AG08395 (cell line): ENCODE measurements at regions not wholly inside any gene's neighbourhood (a gene's known extent, or its start where the extent isn't known, plus 50 kb on each side); places are given as distances from the start of the nearest gene placed in this dataset.
A peak's percentile ranks its signal among the peaks of the same experiment; 100 is the strongest.
"Not testable (repeated sequence)": the region's sequence is repeated elsewhere in the genome, so short reads cannot be mapped to it uniquely, and the experiment has no call there.

Experiments used
- DNase-seq: peaks from one replicate; pipeline ENCODE4 v3.0.0; 2012; ENCODE audit warnings: mixed read lengths, low spot score

DNA sequence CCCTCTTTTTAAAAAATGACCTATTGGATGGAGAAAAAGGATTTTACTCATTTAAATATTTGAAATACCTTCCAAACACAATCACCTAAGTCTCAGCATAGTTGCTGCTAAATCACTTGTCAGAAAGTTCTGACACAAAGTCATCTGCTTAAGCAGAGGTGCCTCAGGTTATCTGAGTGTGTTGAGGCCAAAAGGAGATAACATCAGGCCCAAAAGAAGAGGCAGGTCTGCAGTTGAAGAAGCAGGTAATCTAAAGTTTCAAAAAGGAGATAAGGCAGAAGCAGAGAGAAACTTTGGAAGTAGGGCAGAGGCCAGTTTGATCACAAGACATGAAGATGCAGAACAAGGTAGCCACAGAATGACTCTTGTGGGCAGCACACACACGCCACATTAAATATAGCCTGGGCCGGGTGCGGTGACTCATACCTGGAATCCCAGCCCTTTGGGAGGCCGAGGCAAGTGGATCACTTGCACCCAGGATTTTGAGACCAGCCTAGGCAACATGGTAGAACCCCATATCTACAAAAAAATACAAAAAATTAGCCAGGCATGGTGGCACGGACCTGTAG is 175.7 kb upstream of the API5 start:
- no peak for DNase-seq

DNA sequence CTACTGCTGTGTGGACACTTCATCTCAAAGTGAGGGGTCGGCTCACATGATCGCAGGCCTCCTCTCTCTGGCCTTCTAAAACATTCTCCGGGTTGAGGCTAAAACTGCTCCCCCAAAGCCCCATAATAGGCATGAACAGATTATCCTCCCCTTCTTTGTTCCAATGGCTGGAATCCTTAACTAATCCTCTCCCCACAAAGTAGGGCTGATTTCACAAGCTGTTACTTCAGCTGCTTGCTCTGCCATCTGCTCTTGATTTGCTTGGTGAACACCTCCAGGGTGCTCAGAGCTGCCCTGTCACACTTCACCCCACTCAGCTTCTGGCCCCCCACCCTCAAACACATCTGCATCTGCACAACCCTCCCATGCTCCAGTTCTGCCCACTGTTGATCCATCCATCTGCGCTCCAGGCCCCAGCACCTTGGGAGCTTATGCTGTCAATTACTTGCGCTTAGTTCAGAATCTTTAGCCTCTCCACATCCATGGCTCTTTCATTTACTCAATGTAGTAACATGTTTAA is 173.1 kb upstream of the API5 start:
- no peak for DNase-seq

DNA sequence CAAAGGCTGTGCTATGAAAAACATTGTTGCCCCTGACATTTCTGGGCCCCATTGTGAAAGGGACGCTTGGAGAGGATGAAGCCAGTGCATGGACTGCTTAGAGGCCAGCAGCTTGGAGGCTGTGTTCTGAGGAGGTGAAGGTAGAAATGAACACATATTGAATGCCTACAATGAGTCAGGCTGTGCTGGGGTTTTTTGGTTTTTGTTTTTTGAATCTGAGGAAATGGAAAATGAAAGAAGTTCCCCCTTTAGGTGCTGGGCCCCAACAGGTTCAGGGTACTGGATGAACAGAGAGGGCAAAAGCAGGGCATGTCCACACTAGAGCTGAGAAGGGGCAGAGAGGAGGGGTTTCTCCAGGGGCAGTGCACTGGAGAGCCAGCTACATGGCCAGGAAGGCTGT is 166.1 kb upstream of the API5 start:
- no peak for DNase-seq

DNA sequence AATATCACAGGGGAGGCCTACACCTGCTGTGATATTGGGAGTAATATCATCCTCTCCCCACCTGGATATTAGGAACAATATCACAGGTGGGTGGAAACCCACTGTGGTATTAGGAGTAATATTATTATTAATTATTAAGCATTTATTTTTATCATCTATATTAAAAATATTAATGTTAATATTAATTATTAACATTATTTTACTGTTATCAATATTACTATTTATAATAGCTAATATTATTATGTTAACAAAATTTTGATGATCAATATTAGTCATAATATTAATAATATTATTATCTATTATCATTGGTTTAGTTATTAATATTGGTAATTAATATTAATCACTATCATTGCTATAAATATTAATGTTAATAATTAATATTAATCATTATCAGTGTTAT is 161.1 kb upstream of the API5 start:
- no peak for DNase-seq

DNA sequence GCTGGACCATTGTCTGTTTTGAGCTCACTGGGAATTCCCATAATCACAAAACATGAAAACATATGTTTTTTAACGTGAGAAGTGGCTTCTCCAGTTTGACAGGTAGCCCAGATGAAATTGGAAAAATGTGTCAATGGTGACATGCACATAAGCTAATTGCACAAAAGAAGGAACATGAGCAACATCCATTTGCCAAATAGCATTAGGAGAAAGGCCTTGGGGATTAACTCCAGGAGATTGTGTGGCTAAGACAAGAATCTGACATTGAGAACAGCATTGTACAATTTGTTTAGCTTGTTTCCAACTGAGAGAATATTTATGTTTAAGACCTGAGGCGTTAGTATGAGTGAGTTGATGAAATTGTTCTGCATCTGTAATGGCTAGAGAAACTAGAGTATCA is 147.0 kb upstream of the API5 start:
- no peak for DNase-seq

DNA sequence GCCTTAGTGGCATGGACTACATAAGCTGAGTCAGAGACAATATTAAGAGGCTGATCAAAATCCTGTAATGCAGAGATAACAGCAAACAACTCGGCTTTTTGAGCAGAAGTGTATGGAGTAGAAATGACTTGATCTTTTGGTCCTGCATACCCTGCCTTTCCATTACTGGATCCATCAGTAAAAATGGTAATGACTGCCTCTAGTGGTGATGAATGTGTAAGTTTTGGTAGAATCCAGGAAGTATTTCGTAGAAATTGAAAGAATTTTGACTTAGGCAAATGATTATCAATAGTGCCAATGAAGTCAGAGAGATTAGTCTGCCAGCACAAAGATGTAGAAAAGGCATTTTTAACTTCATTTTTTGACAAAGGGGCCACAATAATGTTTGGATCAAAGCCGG is 146.4 kb upstream of the API5 start:
- not testable (repeated sequence) for DNase-seq

DNA sequence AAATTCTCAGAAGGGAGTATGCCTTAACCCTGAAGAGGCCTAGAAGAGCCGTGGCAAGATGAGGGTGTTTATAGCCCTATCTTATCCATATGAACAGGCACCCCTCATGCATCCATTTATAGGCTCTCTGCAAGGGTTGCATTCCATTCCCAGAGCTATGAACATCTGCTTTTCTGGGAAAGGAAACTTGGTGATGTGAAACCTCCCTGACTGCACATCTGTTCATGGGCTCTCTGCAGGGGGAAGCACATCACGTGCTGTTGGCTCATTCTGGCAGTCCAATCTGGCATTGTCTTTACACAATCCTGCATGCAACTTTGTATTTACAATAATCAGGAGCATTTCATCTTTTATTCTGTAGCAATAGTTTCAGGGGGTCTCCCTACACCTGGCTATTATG is 143.6 kb upstream of the API5 start:
- DNase-seq: not testable (repeated sequence)

DNA sequence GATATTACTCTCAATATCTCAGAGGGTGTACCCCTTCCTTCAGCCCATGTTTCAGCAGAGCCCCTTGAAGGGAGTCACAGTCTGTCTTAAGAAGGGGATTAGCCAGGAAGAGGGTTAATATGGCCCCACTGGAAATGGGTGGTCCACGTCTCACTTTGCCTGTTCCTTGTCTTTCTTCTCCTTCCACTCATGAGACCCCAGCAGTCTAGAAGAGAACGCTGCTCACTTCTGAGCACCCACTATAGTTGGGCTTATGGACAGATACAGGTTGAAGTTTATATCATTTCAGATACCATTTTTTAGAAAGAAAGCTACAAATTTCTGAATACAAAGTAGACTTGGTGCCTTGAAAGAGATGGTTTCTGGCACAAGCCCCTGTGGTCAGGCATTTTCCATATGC is 139.3 kb upstream of the API5 start:
- no peak for DNase-seq

DNA sequence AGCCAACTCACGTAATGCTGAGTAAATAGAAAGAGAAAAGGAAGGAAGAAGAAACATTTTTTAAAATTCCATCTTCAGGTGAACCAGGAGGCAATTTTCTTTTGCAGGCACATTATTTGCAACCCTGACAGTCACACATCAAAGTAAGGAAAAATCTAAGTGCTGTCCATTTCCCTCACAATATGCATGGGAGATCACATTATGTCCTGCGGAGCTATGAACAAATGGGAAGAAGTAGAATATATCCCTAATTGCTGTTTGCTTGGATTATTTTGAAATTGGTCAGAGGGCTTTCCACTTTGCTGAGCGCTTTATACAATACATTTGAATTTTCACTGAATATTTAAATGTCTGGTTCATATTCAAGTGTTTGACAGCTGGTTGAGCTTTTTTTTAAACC is 133.8 kb upstream of the API5 start:
- DNase-seq: no peak

DNA sequence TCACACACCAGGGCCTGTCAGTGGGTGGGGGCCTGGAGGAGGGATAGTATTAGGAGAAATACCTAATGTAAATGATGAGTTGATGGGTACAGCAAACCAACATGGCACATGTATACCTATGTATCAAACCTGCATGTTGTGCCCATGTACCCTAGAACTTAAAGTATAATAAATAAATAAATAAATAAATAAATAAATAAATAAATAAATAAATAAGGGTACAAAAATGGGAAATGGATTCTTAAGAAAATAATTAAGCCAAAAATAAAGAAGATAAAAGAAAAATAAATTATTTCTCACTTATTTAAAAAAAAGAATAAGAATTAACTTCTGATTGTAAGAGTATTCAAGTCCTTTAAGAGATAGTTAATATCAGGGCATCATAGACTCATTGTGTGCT is 117.3 kb upstream of the API5 start:
- not testable (repeated sequence) for DNase-seq

DNA sequence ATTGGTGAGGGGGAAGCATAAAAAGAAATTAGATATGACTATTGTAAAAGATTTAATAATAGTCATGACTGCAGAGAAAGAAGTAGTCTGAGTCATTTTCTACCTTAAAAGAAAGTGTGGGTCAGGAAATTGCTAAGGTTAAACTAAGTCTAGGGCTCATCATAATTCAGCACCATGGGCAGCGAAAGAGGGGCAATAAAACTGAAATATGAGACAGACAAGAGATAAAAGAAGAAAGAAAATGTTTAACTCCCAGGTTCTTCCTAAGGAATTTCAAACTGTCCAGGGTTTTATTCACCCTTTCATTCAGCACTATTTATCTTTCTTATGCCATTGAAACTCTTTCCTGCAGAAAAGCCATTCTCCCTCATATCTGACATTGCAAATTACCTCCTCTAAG is 114.4 kb upstream of the API5 start:
- no peak for DNase-seq

DNA sequence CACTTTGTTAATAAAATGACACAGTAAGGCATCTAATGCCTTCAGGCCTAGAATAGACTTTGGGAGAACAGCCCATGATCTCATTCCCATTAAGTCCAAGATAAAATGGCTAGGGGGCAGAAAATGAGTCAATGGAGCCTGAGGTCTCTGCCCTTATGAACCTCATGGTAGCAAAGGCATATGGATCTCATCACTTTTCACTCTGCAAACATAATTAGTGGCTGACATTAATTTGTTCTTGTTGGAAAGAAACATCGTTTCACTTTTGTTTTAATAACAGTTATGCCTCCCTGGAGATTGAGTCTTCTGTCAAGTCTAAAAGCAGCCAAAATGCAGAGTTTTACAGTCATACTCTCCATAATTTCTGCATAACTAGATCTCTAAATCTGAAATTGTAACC is 111.8 kb upstream of the API5 start:
- no peak for DNase-seq

DNA sequence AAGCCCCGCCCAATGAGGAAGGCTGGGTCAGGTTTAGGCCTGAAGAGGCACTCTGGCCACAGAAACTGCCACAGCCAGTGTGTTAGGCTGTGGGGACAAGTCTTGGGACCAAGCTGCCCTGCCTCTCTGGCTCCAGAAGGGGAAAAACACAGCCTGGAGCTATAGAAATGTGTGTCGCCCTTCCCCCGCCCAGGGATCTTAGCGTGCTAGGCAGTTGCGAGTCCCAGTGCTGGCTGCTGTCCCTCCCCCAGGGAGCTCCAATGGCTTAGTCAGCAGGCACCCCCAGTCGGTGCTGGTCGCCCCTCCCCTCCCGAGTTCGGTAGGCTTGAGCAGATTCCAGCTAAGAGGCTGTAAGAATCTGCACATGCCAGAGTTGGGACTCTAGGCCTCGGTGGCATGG is 99.5 kb upstream of the API5 start:
- no peak for DNase-seq

DNA sequence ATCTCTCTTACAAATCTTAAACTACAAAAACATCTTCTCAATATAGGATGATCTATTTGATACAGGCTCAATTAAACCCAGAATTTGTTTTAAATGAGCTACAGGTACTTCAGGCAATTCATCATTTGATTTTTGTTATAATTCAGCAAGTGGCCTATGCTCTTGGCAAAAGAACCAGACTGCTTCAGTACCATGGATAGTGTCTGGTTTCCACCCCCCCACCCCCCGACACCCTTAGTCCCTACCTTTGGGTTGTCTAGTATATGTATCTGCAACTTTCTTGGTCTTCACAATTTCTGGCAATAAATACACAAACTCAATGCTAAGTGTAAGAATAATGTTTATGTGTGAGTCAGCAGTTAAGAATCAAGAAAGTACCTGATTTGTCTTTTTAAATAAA is 97.3 kb upstream of the API5 start:
- DNase-seq: no peak

DNA sequence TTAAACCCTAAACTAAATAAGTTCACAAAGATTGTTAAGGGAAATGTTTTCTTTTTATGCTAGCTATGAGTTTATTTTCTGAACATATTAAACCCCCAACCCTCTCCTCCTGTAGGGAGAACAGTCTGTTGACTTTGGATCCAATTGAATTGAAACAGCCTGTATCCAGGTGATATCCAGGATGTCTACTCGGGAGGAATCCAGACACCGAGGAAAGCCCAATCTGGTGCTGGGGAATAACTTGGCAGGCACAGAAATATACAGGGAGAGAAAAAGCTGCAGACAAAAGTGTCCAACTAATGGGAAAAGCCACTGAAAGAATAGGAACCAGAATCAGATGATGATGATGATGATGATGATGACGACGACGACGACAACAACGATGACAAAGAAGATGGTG is 93.9 kb upstream of the API5 start:
- DNase-seq: no peak

DNA sequence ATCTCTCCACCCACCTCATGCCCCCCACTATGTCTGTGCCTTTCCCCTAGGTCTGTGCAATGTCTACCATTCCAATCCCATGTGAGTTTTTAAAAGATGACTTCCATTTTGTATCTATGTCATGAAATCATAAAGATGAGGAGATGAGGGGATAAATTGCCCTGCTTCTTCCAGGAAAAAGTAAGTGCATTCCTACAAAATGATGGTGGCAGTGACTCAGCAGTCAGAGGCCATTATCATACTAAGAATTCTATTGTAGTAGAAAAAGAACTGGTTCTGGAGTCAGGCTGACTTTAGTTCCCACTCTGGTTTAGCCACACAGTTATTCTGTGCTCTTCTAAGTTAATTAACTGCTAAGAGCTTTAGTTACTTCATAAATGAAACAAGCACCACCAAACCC is 89.6 kb upstream of the API5 start:
- DNase-seq: peak; percentile 7

DNA sequence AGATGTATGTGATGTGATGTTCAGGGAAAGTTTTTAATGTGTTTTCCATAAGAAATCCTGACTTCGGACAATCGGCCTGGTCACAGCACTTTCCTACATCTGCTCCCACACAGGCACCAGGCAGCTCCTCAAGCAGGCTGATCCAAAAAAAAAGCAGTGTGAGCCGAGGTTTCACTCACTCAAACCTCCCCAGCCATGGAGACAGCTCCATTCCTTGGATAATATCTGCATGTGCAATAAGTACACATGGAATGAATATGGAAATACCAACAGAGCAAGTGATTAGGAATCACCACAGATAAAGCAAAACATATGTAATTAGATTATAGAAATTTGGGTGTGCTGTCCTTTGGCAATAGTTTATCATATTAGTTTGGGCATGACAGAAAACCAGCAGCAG is 88.8 kb upstream of the API5 start:
- DNase-seq: no peak

DNA sequence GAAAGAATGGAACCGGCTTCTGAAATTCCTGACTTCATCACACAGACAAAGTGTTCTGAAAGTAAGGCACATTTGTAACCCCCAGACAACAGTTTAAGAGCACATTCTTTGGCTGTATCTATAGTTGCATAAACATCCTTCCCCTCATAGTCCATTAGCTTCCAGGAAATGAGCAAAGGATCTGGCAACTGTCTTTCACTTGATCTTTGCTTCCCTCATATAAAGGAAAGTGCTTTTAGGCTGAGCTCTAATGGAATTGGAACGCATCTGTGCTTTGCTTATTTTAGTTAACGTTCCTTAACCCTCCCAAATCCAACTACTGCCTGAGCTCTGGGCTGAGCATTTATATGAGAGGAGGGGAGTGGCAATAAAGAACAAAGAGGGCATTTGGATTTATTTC is 76.9 kb upstream of the API5 start:
- DNase-seq: no peak

DNA sequence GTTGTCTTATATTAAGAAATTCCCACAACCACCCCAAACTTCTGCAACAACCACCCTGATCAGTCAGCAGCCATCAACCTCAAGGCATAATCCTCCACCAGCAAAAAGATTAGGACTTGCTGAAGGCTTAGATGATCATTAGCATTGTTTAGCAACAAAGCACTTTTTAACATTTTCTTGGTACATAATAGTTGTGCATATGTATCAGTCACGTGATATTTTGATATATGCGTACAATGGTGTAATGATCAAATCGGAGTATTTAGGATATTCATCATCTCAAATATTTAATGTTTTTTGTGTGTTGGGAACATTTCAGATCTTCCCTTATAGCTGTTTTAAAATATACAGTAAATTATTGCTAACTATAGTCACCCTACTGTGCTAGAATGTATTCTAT is 73.5 kb upstream of the API5 start:
- no peak for DNase-seq

DNA sequence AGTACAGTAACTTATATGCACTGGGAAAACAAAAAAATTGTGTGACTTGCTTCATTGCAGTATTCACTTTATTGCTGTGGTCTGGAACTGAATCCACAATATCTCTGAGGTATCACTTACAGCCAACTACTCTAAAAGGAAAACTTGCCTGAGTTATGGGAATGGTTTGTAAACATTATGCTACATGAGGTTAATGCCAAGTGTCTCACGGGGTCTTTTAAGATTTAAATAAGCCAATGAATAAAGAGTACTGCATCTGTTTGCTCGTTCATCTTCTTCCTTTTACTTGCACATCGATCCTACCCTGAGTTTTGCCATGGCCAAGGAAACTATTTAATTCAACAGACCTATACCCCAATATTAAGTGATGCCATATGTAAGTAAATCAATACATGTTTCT is 72.0 kb upstream of the API5 start:
- DNase-seq: no peak

DNA sequence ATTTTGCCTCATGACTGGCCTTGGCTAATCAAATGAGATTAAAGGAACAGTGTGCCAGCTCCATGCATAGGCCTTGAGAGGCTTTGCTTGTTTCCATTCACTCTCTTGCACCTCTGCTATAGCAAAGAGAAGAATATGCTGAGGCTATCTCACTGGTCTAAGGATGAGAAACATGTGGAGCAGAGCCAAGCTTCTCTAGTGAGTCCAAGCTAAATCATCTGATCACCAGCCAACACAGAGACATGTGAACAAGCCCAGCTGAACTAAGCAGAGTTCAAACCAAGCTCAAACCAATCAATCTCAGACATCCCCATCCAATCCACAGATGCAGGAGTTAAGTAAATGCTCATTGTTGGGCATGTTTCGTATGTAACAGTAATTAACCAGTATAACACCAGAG is 69.4 kb upstream of the API5 start:
- no peak for DNase-seq

DNA sequence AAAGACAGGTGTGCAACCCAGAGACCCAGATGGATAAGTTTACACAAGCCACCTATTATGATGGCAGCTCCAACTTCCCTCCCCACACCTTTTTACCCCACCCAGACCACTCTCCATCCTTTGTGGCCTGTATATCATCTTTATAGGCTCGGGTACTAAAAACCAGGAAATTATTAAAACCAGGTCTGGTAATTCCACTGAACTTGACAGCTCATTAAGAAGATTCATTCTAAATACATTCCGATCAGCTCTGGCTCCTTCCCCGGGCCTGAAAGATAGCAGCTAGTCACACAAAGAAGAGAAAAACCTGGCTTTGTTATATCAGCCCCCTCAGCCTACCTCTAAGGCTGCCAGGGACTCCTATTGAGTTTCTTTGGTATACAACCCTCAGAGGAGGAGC is 67.9 kb upstream of the API5 start:
- no peak for DNase-seq

DNA sequence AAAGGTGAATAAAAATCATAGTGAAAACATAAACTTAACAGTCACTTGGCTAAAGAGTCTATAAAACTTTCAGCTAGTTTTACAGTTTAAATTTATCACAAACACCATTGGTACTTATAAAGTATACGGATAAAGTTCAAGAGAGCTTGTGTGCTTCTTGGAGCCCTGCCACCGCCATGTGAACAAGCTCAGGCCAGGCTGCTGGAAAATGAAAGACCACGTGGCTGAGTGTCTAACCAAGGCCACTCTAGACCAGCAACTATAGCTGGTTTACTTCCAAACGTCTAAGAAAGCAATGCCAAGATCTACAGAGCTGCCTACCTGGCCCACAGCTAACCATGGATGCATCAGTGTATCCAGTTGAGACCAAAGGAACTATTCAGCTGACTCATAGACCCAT is 66.3 kb upstream of the API5 start:
- no peak for DNase-seq

DNA sequence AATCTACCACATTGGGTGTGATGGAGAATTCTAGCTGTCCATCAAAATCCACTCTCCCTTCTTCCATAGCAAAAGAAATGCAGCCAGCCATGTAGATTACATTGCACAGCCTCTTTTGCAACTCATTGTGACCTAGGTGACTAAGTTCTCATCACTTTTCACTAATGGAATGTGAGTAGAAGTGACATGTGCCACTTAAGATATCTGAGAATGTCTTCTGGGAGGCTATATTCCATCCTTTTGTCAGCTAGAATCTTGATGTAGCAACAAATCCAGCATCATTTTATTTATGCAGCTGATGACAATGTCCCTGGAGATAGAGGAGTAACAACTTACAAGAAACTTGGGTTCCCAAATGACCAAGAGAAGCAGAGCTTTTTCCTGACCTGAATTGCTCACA is 61.5 kb upstream of the API5 start:
- DNase-seq: no peak

DNA sequence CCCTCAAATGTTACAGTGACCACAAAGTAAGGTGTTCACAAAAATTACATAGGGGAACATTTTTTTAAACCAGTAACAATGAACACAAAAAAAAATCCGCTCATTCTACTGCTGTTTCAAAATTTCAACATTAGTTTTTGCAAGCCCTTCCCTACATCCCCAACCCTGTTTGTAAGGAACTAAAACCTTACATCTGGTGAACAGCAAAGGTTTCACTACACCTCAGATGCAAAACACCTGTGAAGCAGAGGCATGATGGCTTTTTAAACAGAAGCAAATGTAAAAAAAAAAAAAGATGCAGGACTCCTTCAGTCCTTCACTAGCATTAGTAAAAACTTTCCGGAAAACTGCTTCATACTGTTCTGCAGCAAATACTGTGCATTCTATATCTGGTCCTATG is 50.0 kb upstream of the API5 start:
- no peak for DNase-seq
